ENCODE measurements at regions not wholly inside any gene's neighbourhood (a gene's known extent, or its start where the extent isn't known, plus 50 kb on each side); places are given as distances from the start of the nearest gene placed in this dataset.

- no peak for FAIRE-seq
Observed at GRCh38 chr22:48664586-48664985, 1163.1 kb downstream of the BRD1 start.

DNA sequence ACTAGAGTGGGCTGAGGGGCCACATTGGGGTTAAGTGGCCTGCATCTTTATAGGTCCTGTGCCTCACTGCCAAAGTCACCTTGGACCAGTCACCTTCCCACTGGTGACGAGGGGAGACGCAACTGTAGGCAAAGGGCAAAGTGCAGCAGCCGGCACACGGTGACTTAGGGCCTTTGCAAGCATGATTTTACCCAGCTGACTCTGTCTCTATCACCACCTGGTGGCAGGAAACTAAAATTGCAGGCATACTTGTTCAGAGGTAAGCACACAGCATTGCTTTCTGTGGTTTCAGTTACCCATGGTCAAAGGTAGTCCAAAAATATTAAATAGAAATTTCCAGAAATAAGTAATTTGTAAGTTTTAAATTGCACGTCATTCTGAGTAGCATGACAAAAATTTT lies 1164.4 kb downstream of the BRD1 start:
- no peak for FAIRE-seq

- FAIRE-seq: no peak
Observed at GRCh38 chr22:48662476-48663135, 1165.1 kb downstream of the BRD1 start.

GRCh38 chr22:48661984-48662383 lies 1165.7 kb downstream of the BRD1 start:
- no peak for FAIRE-seq

GRCh38 chr22:48660790-48661740 lies 1166.6 kb downstream of the BRD1 start:
- FAIRE-seq: no peak

- FAIRE-seq: no peak
Observed at GRCh38 chr22:48660104-48660789, 1167.4 kb downstream of the BRD1 start.

GRCh38 chr22:48659404-48659996 lies 1168.2 kb downstream of the BRD1 start:
- no peak for FAIRE-seq

GRCh38 chr22:48658871-48659270 lies 1168.8 kb downstream of the BRD1 start:
- no peak for FAIRE-seq

DNA sequence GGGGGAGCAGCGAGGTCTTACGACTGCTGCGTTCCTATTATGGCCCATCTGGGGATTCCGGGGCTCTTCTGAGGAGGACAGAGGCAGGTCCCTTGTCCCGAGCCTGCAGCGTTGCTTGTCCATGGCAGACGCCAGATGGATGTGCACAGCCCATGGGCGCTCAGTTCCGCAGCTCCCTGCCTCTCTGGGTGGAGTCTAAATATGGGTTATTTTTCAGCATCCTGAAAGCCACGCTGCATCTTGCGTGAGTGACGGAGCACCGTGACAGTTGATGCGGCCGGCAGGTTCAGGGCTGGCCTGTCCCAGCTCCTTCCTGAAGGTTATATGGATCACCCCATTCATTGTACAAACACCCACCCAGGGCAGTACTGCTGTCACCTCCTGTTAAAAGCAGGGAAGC lies 1169.4 kb downstream of the BRD1 start:
- no peak for FAIRE-seq

GRCh38 chr22:48654492-48654891 lies 1173.2 kb downstream of the BRD1 start:
- FAIRE-seq: no peak

DNA sequence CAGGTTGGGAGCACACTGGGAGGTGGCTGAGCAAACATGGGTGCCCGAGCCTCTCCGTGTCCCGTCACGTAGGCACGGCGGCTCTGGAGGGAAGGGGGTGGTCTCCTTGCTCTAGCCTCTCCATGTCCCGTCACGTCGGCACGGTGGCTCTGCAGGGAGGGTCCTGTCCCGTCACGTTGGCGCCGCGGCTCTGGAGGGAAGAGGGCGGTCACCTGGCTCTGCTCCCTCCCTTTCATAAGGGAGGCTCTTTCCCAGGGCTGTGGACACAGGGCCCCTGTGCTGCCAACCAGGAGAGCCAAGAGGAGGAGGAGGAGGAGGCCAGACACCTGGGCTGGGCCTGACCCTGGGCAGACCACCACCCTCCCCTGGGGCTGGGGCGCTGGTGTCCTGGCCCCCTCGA lies 1173.7 kb downstream of the BRD1 start:
- FAIRE-seq: no peak

DNA sequence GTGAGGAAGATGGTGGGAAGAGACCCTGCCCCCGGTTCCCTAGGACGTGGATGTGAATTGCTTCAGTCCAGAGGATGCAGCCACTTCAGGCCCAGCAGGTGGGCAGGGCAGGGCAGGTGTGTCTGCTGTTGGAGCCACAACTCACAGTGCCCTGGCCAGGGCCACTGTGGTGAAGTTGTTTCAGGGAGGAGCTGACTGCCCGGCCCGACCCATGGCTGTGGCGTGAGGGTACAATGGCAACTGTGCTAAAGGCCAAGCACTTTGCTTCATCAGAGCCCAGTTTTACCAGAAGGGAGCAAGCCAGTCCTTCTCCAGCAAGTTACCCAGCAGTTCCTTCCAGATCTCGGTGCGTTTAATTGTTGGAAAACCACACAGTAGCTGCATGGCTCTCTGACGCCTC lies 1174.4 kb downstream of the BRD1 start:
- no peak for FAIRE-seq

GRCh38 chr22:48652796-48653195 lies 1174.9 kb downstream of the BRD1 start:
- no peak for FAIRE-seq

DNA sequence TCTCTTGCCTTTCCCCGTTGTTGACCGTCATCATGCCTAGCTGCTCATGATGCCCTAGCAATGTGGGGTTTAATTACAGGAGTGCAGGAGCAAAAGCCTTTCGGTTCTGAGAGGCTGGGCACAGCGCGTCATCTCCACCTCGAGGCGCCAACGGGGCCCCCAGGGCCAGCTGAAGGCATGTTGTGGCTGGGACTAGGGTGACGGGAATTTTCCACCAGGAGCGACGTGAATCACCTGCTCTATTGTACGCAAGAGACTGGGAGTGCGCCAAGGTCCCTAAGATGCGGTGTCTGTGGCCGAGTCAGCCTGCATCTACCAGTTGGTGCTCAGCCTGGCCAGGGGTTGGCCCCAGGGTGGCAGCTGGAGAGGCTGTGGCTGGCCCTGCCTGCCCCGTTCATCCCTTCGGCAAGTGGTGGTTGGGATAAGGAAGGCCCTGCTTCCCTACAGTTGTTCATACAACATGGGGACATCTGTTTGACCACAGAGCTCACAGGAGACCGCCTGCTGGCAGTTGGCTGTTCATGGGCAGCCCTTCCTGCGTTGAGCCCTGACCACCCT lies 1175.6 kb downstream of the BRD1 start:
- FAIRE-seq: no peak

GRCh38 chr22:48651036-48651890 lies 1176.4 kb downstream of the BRD1 start:
- no peak for FAIRE-seq

- FAIRE-seq: no peak
Observed at GRCh38 chr22:48650323-48651035, 1177.2 kb downstream of the BRD1 start.

GRCh38 chr22:48649466-48649865 lies 1178.2 kb downstream of the BRD1 start:
- no peak for FAIRE-seq

DNA sequence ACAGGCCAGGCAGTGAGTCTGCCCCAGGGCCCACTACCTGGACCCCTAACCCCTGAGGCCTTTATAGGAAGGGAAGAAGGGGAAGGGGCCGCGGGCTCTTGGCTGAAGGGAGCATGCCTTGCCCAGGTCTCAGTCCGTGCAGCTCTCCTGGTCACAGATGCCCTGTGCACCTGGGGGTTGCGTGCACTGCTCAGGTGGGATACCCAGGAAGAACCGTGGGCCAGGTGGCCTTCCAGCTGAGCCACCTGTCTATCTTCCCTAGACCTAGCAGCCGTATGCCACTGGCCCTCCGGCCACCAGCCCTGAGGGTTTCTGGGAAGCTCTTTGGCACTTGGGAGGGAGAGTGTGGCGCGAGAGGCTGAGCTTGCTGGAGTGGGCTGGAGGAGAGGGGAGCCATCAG lies 1178.6 kb downstream of the BRD1 start:
- FAIRE-seq: no peak

- no peak for FAIRE-seq
Observed at GRCh38 chr22:48647606-48648515, 1179.8 kb downstream of the BRD1 start.

DNA sequence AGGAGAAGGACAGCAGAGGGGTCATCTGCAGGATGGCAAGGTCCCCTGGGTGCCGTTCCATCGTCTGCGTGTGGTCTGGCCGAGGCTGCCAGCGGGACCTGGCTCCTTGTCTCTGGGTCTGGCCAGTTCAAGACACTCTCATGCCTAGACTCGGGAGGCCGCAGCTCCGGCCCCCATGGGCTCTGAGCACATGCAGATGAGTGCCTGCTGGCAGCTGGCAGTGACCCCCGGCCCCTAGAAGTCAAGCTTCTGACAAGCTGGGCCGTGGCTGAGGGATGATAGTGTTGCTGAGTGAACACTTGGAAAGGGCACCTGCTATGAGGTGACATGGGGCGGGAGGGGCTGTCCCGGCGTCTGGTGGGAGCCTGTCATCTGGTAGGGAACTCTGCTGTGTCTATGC lies 1180.6 kb downstream of the BRD1 start:
- no peak for FAIRE-seq
